NCI-H2196 treated with DMSO at 0.1 percent for 48 hours (cell line): ENCODE measurements at regions not wholly inside any gene's neighbourhood (a gene's known extent, or its start where the extent isn't known, plus 50 kb on each side); places are given as distances from the start of the nearest gene placed in this dataset.

Source experiments
- DNase-seq: peaks from one replicate; lab custom pipeline; 2025; ENCODE audit not compliant: unreplicated experiment; lab: John Stamatoyannopoulos, UW

DNA sequence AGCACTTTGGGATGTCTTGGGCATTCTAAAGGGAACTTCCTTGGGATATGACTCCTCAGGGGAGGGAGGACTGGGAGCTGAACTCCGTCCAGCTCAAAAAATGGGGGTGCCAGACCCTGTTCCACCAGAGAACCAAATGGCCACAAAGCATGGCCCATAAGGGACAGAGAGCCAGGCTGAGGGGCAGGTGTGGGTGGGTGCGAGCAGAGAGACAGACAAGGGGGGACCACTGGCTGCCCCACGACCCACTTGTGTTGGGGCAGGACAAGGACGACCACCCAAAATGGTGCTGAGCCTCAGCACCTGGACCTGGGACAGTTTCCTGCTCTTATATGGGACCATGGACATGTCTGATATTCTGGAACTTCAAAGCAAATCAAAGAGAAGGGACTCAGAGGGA, 148.2 kb upstream of the MLN start:
- no peak for DNase-seq

DNA sequence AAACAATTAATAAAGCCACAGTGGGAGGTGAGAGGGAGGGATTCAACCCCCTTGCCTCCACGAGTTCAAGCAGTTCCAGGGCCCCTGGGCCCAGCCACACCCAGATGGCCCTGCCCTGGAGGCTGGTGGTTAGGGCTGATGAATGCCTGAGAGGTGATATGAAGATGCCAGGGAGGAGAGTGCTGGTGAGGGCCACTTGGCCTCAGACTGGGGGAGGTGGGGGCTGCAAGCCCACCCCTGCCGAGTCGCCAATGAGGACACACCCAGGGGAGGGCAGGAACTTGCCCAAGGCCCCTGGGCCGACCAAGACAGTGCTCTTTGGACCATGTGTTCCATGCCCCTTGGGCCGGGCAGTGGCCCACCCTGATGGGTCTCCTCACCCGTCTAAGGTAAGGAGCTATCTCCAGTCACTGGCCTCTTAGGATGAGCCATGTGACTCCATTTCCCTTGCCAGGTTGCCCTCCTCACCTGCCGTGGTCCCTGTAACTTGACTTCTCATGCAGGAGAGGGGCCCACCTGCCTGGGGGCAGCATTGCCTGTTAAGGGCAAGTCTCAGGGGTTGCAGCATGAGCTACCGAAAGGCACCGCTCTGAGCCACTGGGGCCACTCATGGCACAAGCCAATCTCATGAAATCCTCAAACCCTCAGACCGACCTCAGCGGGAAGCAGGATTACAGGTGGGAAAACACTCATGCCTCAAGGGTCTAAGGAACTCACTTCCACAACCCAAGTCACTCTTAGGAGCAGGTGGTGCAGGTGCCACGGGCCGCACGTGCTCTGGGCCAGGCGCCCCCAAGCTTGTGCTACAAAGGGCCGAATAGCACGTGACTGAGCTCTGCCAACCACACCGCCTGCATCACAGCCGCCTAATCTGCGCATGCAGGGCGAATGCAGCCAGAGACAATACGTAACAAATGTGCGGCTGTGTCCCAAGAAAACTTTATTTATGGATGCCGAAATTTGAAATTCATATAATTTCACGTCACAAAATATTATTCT, 147.4 kb upstream of the MLN start:
- peak; percentile 53 for DNase-seq

DNA sequence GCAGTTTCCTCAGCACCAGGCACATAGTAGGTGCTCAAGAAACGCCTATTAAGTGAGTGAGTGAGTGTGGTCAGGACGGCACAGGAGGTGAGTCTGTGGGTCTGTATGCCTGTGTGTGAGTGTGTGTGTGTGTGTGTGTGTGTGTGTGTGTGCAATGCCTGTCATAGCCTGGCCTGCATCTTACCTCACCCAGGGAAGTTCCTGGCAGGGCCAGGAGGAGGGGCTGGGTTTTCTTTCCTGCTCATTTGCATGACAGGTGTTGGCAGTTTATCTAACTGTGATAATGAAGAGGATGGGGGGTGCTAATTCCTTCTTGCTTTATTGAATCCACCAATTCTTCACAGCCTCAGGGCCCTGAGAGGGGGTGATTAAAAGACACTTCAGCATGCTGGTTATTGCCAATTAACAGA, 146.7 kb upstream of the MLN start:
- peak; percentile 71 for DNase-seq

DNA sequence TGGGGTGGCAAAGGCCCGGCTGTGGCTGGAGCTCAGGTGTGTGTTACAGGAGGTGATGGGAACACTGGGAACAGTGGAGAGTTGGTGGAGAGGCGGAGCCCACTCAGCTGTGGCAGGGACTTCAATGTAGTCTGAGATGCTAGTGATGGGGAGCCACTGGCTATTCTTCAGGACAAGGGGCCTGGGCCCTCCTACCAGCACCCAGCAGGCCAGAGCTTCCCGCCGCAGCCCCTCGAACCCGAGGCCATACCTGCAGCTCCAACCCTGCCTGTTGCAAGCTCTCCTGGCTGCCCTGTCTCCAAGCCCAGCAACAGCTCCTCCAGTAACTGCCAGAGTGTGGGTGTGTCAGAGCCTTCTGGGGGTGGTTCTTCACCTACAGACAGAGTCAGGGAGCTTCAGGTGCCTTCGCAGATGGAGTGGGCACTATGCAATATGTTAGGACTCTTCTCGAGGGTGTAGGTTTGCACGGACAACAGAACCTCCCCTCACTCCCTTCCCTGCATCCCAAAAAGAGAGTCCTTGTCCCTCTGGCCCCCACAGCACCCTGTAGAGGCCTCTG, 146.2 kb upstream of the MLN start:
- no peak for DNase-seq

DNA sequence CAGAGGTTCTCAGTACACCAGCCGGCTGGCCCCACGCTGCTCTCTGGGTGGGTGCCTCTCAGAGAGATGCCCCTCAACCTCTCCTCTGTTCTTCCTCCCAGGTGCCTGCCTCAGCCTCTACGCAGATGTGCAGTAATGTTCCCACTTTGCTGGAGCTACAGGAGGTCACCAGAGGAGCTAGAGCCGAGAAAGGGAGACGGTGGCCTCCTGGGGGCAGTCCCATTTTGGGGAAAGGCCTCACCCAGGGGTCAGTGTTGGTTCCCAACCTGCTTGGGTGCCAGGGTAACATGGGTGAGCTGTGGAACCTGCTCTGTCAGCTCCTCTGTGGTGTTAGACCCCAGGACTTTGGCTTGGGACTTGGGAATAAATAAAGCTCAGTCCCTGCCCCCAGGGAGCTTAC, 145.3 kb upstream of the MLN start:
- DNase-seq: no peak

DNA sequence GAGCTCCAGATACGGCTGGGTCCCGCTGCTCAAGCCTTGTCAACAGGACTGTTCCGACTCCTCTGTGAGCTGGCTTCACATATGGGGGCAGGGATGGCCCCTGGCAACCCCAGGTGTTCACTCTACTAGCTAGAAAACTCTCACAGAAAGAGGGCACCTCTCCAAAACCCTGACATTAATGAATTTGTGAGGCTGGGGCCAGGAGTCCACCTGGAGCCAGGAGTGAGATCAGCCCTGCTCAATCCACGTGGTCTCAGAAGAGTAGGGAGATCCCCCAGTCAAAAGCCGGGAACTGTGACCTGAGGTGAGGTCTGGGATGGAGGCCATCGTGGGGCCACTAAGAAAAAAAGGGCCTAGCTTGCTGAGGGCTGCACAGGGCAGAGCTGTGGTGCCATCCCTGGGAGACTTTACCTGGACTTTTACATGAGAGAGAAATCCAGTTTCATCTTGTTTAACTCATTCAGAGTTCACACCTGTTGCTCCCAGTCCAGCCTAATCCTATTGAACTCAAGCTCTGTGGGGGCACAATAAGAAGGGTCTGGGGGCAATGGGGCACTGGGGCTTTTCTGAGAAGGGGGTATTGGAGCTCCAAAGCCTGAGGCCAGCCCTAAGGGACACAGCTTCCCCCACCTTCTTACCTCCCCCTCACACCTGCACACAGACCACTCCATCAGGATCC, 144.3 kb upstream of the MLN start:
- DNase-seq: no peak

DNA sequence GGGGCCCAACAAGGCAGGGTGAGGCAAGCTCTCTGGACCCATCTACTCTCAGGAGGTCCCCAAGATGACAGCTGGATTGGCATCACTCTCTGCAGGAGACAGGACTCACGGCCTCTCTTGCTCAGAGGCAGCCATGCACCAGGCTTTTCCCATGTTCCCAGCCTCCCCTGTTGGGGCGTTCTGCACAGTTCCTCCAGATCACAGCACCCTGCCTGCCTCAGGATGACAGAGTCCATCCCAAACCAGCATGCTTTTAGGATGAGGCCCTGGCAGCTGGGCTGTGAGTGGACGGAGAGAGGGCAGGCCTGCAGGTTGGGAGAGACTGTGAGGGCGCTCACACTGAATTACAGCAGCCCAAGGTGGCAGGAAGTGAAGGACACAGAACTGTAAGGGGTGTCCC, 143.2 kb upstream of the MLN start:
- DNase-seq: no peak

DNA sequence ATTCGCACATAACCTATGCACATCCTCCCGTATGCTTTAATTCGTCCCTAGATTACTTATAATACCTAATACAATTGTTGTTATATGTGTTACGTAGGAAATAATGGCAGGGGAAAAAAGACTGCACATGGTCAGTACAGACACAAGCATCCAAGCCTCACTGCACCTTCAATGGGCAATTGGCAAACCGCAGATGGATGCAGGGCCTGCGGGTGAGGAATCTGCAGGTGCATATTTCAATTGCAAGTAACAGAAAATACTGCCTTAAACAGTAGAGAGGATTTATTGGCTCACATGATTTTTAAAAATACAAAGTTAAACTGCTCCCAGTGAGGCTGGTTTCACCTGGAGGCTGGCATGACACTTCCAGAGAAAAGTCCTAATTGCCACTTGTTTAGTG, 142.1 kb upstream of the MLN start:
- DNase-seq: no peak

DNA sequence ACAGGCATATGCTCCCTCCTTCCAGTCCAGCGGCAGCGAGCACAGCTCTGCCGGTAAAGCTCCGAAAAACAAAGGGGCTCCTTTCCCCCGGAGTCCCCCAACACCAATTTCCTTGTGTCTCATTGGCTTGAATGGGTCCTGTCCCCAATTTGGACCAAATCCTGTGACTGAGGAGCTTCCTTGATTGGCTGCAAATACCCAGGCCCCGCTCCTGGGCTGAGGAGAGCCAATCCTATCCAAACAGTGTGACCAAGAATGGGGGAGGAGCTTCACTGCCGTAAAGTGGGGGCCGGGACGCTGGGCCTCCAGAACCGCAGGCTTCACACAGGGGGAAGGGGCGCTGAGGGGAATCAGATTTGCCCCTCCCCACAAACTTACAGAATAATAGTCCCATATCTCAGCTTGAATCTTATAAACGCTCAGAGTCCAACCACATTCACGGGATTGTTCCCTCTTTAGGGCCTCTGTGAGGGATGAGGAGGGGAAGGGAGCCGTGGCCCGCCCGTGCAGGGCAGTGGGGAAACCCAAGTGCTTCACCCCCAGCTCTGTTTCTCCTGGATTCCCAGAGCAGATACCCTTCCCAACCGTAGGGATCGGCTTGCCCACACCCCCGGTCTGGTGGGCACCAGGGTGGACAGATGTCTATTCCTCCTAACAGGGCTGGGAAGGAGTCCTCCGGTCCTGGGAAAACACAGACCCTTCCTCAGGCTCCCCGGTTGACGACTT, 141.0 kb upstream of the MLN start:
- no peak for DNase-seq

DNA sequence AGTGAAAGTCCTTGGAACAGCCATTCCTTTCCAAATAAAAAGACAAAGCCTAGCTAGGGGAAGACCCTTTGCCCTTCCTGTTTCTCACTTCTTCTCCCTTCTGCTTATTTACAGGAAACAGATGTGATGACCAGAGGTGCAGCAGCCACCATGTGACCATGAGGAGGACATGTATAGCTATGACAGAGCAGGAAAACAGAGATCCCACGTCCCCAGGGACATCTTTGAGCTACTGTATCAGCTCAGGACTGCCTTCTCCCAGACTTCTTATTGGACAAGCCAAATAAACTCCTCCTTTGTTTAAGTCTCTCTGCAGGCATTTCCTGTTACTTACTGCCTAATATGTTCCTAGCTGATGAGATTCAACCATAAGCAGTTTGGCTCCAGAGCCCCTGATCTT, 133.1 kb upstream of the MLN start:
- DNase-seq: no peak

DNA sequence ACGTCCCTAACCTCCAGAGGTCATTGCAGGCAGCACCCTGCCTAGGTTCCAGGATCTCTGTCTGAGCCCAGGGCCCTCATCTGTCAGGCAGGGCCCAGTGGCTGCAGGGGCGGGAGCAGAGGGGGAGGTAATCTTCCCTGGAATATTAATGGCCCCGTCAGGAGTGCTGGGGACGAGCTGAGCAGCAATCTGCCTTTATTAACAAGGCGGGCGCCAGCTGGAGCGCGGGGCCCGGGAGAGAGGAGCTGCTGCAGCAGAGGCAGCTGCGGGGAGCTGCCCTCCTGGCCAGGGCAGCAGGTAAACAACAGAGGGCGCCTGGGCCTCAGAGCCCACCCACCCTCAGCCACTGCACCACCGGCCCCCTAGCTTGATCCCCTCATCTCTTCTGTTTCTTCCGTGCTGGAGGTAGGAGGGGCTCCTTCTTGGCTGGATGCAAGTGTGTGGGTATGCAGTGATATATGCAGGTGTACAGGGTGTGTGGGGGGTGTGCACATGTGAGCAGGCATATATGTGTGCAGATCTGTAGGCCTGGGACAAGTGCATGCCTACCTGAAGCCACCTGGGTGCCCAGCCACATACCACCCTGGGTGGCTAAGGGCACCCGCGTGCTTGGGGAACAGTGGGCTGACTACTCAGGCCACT, 131.8 kb upstream of the MLN start:
- no peak for DNase-seq

DNA sequence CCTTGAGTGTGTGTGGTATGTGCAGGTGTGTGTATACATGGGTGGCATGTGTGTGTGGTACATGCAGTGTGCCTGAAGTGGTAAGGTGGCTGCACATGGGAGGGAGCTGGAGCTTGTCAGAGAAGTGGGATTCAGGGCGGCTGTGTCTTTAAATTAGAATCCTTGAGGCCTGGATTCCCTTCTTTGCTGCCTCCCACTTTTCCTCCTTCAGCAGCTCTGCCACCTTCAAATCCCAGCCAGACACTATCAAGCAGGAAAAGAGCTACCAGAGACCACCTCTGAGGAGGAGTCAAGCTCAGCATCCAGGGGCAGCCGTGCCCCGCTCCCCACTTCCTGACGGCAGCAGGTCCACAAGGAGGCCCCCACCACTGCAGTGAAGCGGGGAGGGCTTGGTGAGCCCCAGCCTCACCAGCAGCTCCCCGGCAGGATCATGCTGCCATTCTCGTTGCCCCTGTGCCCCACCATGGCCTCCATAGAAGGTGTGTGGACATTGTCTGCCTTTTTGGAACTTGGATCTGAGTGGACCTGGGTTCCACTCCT, 131.0 kb upstream of the MLN start:
- no peak for DNase-seq

DNA sequence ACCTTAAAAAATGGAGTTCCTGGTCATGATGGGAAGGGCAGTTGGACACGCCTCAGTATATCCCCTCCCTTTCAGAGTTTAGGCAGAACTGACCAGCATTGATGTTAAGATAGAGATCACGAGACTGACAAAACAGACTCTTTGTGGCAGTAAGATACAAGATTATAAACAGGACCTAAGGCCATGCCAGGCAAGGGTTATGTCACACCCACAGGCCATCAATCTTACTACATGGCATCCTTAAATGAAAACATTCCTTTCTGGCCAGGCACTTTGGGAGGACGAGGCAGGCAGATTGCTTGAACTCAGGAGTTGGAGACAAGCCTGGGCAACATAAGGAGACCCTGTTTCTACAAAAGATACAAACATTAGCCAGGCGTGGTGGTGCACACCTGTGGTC, 129.3 kb upstream of the MLN start:
- no peak for DNase-seq

DNA sequence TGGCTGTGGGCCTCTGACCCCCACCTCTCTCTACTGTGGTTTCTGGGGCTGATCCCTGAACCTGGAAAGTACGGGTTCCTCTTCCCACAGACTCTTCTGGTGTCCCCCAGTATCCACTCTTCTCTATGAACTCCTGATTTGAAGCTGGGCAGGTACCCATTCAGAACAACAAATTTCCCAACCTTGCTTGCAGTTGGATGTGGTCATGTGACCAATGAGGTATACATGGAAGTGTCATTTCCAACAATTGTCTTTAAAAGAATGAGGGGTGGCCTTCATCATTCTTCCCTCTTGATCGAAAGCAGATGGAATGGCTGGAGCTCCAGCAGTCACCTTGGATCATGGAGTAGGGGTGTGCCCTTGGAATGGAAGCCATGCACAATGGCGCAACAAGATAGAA, 128.0 kb upstream of the MLN start:
- no peak for DNase-seq

DNA sequence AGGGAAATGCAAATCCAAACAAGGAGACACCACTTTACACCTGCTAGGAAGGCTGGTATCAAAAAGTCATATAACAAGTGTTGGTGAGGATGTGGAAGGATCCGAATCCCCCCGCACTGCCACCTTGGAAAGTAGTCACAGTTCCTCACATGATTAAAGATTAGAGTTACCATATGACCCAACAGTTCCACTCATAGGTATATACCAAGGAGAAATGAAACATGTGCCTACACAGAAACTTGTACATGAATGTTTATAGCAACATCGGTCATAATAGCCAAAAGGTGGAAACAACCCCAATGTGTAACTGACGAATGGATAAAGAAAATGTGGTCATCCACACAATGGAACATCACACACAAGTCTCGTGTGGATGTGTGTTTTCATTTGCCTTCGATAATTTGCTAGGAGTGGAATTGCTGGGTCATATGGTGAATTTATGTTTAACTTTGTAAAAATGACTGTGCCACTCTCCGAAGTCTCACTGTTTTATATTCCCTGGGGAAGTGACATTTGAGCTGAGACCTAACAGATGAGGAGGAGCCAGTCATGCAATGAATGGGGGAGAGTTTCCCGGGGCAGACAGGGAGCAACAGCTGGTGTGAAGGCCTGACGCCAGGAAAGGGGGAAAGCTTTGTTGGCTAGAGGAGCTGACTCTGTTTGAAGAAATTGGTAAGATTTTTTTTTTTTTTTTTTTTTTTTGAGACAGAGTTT, 125.9 kb upstream of the MLN start:
- no peak for DNase-seq

DNA sequence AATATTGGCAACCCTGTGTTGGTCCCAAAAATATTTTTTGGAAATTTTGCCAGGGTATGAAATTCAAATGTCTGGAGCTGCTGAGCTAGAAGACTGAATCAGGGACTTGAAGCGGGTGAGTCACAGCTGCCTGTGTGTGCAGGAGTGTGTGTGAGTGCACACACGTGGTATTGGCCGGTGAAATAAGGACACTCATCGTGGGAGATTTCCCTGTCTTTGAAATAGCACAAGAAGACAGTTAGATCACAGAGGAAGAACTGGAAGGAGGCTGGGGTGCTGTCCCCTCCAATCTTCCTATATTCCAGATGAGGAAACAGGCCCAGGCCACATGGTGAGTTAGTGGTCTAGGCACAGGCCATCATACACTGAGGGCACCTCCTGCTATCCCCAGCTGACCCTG, 123.8 kb upstream of the MLN start:
- no peak for DNase-seq

DNA sequence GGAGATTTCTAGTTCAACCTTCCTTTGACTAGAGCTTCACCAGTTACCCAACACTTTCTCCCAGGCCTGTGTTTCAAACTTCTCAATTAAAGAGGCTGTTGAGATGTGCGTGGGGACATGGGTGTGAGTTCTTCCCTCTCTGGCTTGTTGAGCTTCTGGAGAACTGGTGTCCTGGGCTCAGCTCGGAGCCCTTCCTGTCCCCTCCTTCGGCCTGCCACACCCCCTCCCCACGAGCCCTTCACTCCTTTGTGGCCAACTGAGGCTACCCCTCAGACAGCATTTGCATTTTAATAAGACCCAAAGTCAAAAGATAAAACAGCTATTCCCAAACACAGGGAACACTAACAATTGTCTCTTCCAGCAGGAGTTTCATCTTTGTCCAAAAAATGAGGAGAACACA, 123.3 kb upstream of the MLN start:
- DNase-seq: no peak

DNA sequence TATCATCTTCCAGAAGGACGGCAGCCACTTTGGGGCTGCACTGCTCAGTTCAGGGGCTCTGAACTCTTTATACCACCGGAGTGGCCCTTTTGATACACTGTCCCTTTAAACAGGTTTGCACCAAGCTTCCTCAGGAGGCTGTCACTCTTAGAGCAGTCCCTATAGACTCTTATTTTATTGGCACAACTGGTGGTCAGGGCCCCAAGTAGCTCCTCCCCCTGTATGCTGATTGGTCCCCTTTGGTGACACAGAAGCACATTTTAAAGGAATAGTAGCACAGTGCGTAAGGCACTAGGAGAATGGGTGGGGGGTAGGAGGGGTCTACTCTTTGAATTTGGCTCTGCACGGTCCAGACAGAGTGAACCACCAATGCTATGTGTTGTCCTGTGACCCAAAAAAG, 122.6 kb upstream of the MLN start:
- no peak for DNase-seq

DNA sequence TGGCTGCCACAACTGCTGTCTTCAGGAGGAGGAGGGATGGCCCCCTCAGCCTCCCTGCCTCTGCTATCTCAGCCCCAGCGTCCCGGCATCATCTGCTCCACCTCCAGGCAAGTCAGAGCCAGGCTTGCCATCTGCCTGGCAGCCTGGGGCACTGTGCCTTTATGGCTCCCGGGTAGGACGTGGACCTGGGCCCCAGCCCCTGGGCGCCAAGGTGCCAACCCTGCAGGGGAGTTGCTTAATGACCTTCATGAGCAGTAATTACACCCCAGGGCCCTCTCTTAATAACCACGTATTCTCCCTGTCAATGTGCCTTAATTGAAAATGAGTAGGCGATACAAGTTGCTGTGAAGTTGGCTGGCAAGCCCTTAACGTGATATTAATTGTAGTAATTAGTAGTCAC, 122.1 kb upstream of the MLN start:
- DNase-seq: no peak

DNA sequence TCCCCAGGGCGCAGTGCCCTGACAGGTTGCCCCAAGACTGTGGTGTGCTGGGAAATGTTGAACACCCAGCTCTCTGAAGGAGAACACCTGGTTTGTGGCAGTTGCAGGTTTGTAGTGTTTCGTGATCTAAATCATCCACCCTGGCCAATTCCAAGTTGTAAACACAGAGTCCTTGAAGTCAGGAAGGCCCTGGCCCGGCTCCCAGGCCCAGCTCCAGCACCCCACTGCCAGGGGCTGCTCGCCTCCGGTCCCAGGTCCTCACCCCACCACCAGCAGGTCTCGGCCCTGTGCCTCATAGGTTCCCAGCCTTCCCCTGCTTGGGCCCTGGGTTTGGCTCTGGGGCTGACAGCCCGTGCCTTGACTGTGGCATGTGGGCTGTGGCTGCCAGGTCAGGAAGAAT, 121.4 kb upstream of the MLN start:
- DNase-seq: no peak
